K562 (cell line): ENCODE measurements at regions not wholly inside any gene's neighbourhood (a gene's known extent, or its start where the extent isn't known, plus 50 kb on each side); places are given as distances from the start of the nearest gene placed in this dataset.

Experiments used
- CTCF ChIP-seq, 3 experiments: IDR thresholded peaks in 2 of 3; conservative IDR thresholded peaks in 1 of 3; 2 replicates each; pipeline ENCODE4 v1.5.1; 2011 to 2012; ENCODE audit warnings: low read length in 3 of 3, mild to moderate bottlenecking in 3 of 3, control low read depth in 2 of 3, improper control_type of control experiment in 1 of 3, inconsistent platforms in 1 of 3, low read depth in 1 of 3, mixed read lengths in 1 of 3, moderate library complexity in 1 of 3; ENCODE audit not compliant: insufficient read depth in 2 of 3
- GABPA ChIP-seq: fragments of 200-800 bp; sonication (Bioruptor generic); conservative IDR thresholded peaks from 2 replicates; pipeline ENCODE4 v1.6.1; 2016; ENCODE audit warnings: low read depth, missing genetic modification characterization, missing compliant biosample characterization

GRCh38 chr21:17340081-17340480 is 172.8 kb upstream of the CXADR start:
- no peak for TF ChIP-seq CTCF (IDR thresholded peaks at IDR 0.05 in 2 of 3, conservative IDR thresholded peaks at IDR 0.05 in 1 of 3; ENCODE audit: insufficient read depth in 2 of 3, low read depth in 1 of 3, low read length in 3 of 3)
- no peak for TF ChIP-seq GABPA (tag)
